T-cell (primary cell): ENCODE measurements at regions not wholly inside any gene's neighbourhood (a gene's known extent, or its start where the extent isn't known, plus 50 kb on each side); places are given as distances from the start of the nearest gene placed in this dataset.

Experiments
- ATAC-seq, 4 experiments: fragments of 200-7000 bp in 3 of 4; fragments of 150-1000 bp in 1 of 4; cut with Tn5 transposase; replicated peaks in 1 of 4; 1 replicate in 3 of 4; 2 replicates in 1 of 4; pipeline ENCODE4 v1.10.0; 2021; ENCODE audit warnings: moderate library complexity in 3 of 4, mild to moderate bottlenecking in 2 of 4, moderate number of reproducible peaks in 1 of 4
- CTCF ChIA-PET, 2 donors: fragments of 300-600 bp; sonication (Branson Sonifier 250); formaldehyde crosslinking; loops; one replicate each; lab custom pipeline; 2022; ENCODE audit warnings: antibody characterized with exemption in 2 of 2; lab: Charles Lee
- POLR2A ChIA-PET, 2 donors: fragments of 300-600 bp; sonication (Branson Sonifier 250); formaldehyde crosslinking; loops; one replicate each; lab custom pipeline; 2022; ENCODE audit warnings: antibody characterized with exemption in 2 of 2; lab: Charles Lee
- DNase-seq, 35 experiments: peaks; one replicate each; pipeline versions ENCODE4 v3.0.0 to v3.0.0-alpha.2; 2013 to 2023
- H3K27ac ChIP-seq: one replicate; pipeline ENCODE4 v1.5.1; 2013; ENCODE audit warnings: low read length
- H3K27me3 ChIP-seq, 2 experiments: replicated peaks in 1 of 2; 1 replicate in 1 of 2; 2 replicates in 1 of 2; pipeline versions ENCODE4 v1.6.1 to v1.7.0; 2013; ENCODE audit warnings: low read length in 1 of 2, mixed read lengths in 1 of 2; ENCODE audit not compliant: control insufficient read depth in 2 of 2, insufficient read depth in 2 of 2; ENCODE audit errors: extremely low read depth in 1 of 2
- H3K36me3 ChIP-seq, 2 donors: 1 replicate in 1 of 2; 2 replicates in 1 of 2; pipeline versions ENCODE4 v1.6.1 to v1.7.0; 2013; ENCODE audit warnings: low read length in 1 of 2; ENCODE audit not compliant: control insufficient read depth in 2 of 2, insufficient read depth in 1 of 2; ENCODE audit errors: extremely low read depth in 1 of 2
- H3K4me1 ChIP-seq, 2 experiments: 1 replicate in 1 of 2; 2 replicates in 1 of 2; pipeline versions ENCODE4 v1.6.1 to v1.7.0; 2013; ENCODE audit warnings: low read length in 2 of 2, mixed read lengths in 1 of 2; ENCODE audit not compliant: insufficient read depth in 2 of 2, control insufficient read depth in 1 of 2; ENCODE audit errors: extremely low read depth in 1 of 2
- H3K4me3 ChIP-seq, 2 donors: 1 replicate in 1 of 2; 2 replicates in 1 of 2; pipeline versions ENCODE4 v1.5.1 to v1.7.0; 2013; ENCODE audit warnings: mild to moderate bottlenecking in 2 of 2, low read length in 1 of 2, moderate library complexity in 1 of 2; ENCODE audit not compliant: control insufficient read depth in 1 of 2; ENCODE audit errors: extremely low read depth in 1 of 2
- H3K9me3 ChIP-seq: 2 replicates; pipeline ENCODE4 v1.7.0; 2013
- H3K27ac Mint-ChIP-seq, 2 donors: one replicate each; pipeline ENCODE4 v1.8.0; 2020 to 2021; ENCODE audit warnings: mild to moderate bottlenecking in 2 of 2, mixed read lengths in 2 of 2
- H3K27me3 Mint-ChIP-seq, 2 donors: one replicate each; pipeline ENCODE4 v1.8.0; 2021 to 2022; ENCODE audit warnings: mixed read lengths in 2 of 2
- H3K36me3 Mint-ChIP-seq: one replicate; pipeline ENCODE4 v1.8.0; 2021; ENCODE audit warnings: mixed read lengths
- H3K4me1 Mint-ChIP-seq, 3 donors: one replicate each; pipeline ENCODE4 v1.8.0; 2020 to 2022; ENCODE audit warnings: mixed read lengths in 3 of 3, mild to moderate bottlenecking in 1 of 3
- H3K4me3 Mint-ChIP-seq, 3 donors: one replicate each; pipeline ENCODE4 v1.8.0; 2020 to 2022; ENCODE audit warnings: mild to moderate bottlenecking in 3 of 3, mixed read lengths in 3 of 3, moderate library complexity in 3 of 3
- H3K9me3 Mint-ChIP-seq, 3 donors: one replicate each; pipeline ENCODE4 v1.8.0; 2020 to 2022; ENCODE audit warnings: mixed read lengths in 3 of 3
- WGBS: methylation state at CpG from one replicate; pipeline ENCODE4 v1.1.5; 2013; ENCODE audit warnings: missing lambda C conversion rate; ENCODE audit not compliant: insufficient coverage; 5-methylcytosine and 5-hydroxymethylcytosine counted together

- H3K4me1 Mint-ChIP-seq: no peaks in the 10 kb centered on the region
- CTCF ChIA-PET: no interaction called here
Measured at GRCh38 chr2:22270341-22270740, 1114.6 kb upstream of the KLHL29 start.

GRCh38 chr2:22273853-22274252, 1111.1 kb upstream of the KLHL29 start:
- no peaks in the 10 kb centered on the region for H3K4me1 Mint-ChIP-seq
- peaks cover 8 to 29% (median 18%) of the 10 kb centered on the region in 3 donors for H3K9me3 Mint-ChIP-seq
- H3K27ac Mint-ChIP-seq: no peak overlapping the region
- H3K4me3 Mint-ChIP-seq: no peak overlapping the region
- Histone ChIP-seq H3K9me3 (no peaks in the 10 kb centered on the region), H3K36me3 (no peaks in the 10 kb centered on the region), H3K27ac (no peak overlapping the region), H3K4me3 (no peak overlapping the region), H3K27me3 (no peaks in the 10 kb centered on the region), H3K4me1 (no peaks in the 10 kb centered on the region)
- DNase-seq: no peak
- no peaks in the 10 kb centered on the region for H3K27me3 Mint-ChIP-seq
- ATAC-seq: no peak
- no peaks in the 10 kb centered on the region for H3K36me3 Mint-ChIP-seq
- CTCF ChIA-PET: no interaction called here
- POLR2A ChIA-PET: no interaction called here
- no CpG with 5 or more reads among the region's 1 CpG for WGBS

More at GRCh38 chr2:22270341-22270740, 1114.6 kb upstream of the KLHL29 start:
- Histone ChIP-seq H3K4me1 (no peaks in the 10 kb centered on the region), H3K9me3 (no peaks in the 10 kb centered on the region), H3K4me3 (no peak overlapping the region), H3K36me3 (no peaks in the 10 kb centered on the region), H3K27me3 (no peaks in the 10 kb centered on the region), H3K27ac (no peak overlapping the region)
- ATAC-seq (no peak), DNase-seq (no peak)
- H3K36me3 Mint-ChIP-seq: no peaks in the 10 kb centered on the region
- no peaks in the 10 kb centered on the region for H3K27me3 Mint-ChIP-seq
- no peak overlapping the region for H3K27ac Mint-ChIP-seq
- POLR2A ChIA-PET: no interaction called here
- WGBS: no CpG with 5 or more reads among the region's 1 CpG
- peaks cover 13 to 26% (median 14%) of the 10 kb centered on the region in 3 donors for H3K9me3 Mint-ChIP-seq
- no peak overlapping the region for H3K4me3 Mint-ChIP-seq

GRCh38 chr2:22274661-22275060, 1110.3 kb upstream of the KLHL29 start:
- Histone ChIP-seq H3K9me3 (no peaks in the 10 kb centered on the region), H3K36me3 (no peaks in the 10 kb centered on the region), H3K4me1 (no peaks in the 10 kb centered on the region), H3K27me3 (no peaks in the 10 kb centered on the region), H3K27ac (no peak overlapping the region), H3K4me3 (no peak overlapping the region)
- DNase-seq (no peak), ATAC-seq (no peak)
- no CpG with 5 or more reads among the region's 3 CpGs for WGBS
- Mint-ChIP-seq H3K4me1 (no peaks in the 10 kb centered on the region), H3K27me3 (no peaks in the 10 kb centered on the region), H3K36me3 (no peaks in the 10 kb centered on the region), H3K4me3 (no peak overlapping the region), H3K27ac (no peak overlapping the region), H3K9me3 (peaks cover 8 to 27% (median 18%) of the 10 kb centered on the region in 3 donors)
- CTCF ChIA-PET: interaction anchor here in 1 of 2 donors (0.5 kb wide), 1 partner anchor 57 kb away, joined by 3 read pairs; no protein-coding TSS in a partner anchor
- POLR2A ChIA-PET: no interaction called here

- CTCF ChIA-PET: no interaction called here
- POLR2A ChIA-PET: no interaction called here
- Histone ChIP-seq H3K27me3 (no peaks in the 10 kb centered on the region), H3K9me3 (no peaks in the 10 kb centered on the region), H3K4me3 (no peak overlapping the region), H3K36me3 (no peaks in the 10 kb centered on the region), H3K4me1 (no peaks in the 10 kb centered on the region), H3K27ac (no peak overlapping the region)
- no peaks in the 10 kb centered on the region for H3K36me3 Mint-ChIP-seq
- H3K4me1 Mint-ChIP-seq: no peaks in the 10 kb centered on the region
- DNase-seq (no peak), ATAC-seq (no peak)
- 0% methylated on average over 1 of the region's 4 CpGs for WGBS
- no peak overlapping the region for H3K4me3 Mint-ChIP-seq
- H3K9me3 Mint-ChIP-seq: peaks cover 3 to 20% (median 20%) of the 10 kb centered on the region in 3 donors
- H3K27ac Mint-ChIP-seq: no peak overlapping the region
- H3K27me3 Mint-ChIP-seq: no peaks in the 10 kb centered on the region
Measured at GRCh38 chr2:22276696-22277095, 1108.3 kb upstream of the KLHL29 start.

- Histone ChIP-seq H3K9me3 (no peaks in the 10 kb centered on the region), H3K27me3 (no peaks in the 10 kb centered on the region), H3K4me3 (no peak overlapping the region), H3K27ac (no peak overlapping the region), H3K36me3 (no peaks in the 10 kb centered on the region), H3K4me1 (no peaks in the 10 kb centered on the region)
- H3K9me3 Mint-ChIP-seq: peaks cover 2 to 16% (median 10%) of the 10 kb centered on the region in 3 donors
- H3K36me3 Mint-ChIP-seq: no peaks in the 10 kb centered on the region
- H3K27me3 Mint-ChIP-seq: no peaks in the 10 kb centered on the region
- POLR2A ChIA-PET: no interaction called here
- CTCF ChIA-PET: interaction anchor here in 1 of 2 donors (0.6 kb wide), 1 partner anchor 16 kb away, joined by 3 read pairs; no protein-coding TSS in a partner anchor
- no peaks in the 10 kb centered on the region for H3K4me1 Mint-ChIP-seq
- ATAC-seq (no peak), DNase-seq (no peak)
- no peak overlapping the region for H3K27ac Mint-ChIP-seq
- no peak overlapping the region for H3K4me3 Mint-ChIP-seq
Measured at GRCh38 chr2:22279541-22279940, 1105.4 kb upstream of the KLHL29 start.

- no peaks in the 10 kb centered on the region for H3K4me1 ChIP-seq
- ATAC-seq: no peak
- CTCF ChIA-PET: no interaction called here
- peaks cover 2 to 12% (median 10%) of the 10 kb centered on the region in 3 donors for H3K9me3 Mint-ChIP-seq
- H3K9me3 ChIP-seq: no peaks in the 10 kb centered on the region
- H3K4me1 Mint-ChIP-seq: no peaks in the 10 kb centered on the region
- DNase-seq: no peak
- WGBS: 87% methylated on average over 3 of the region's 4 CpGs
- no peaks in the 10 kb centered on the region for H3K27me3 Mint-ChIP-seq
- no peak overlapping the region for H3K4me3 Mint-ChIP-seq
- H3K36me3 Mint-ChIP-seq: no peaks in the 10 kb centered on the region
- POLR2A ChIA-PET: no interaction called here
- H3K27ac Mint-ChIP-seq: no peak overlapping the region
- H3K4me3 ChIP-seq: no peak overlapping the region
- H3K27ac ChIP-seq: no peak overlapping the region
- no peaks in the 10 kb centered on the region for H3K27me3 ChIP-seq
- H3K36me3 ChIP-seq: no peaks in the 10 kb centered on the region
Measured at GRCh38 chr2:22281033-22281432, 1103.9 kb upstream of the KLHL29 start.

GRCh38 chr2:22282220-22282619, 1102.8 kb upstream of the KLHL29 start:
- no peak overlapping the region for H3K4me3 ChIP-seq
- Mint-ChIP-seq H3K36me3 (no peaks in the 10 kb centered on the region), H3K9me3 (peaks cover 2 to 4% (median 4%) of the 10 kb centered on the region in 3 donors), H3K4me1 (no peaks in the 10 kb centered on the region), H3K27ac (no peak overlapping the region), H3K27me3 (no peaks in the 10 kb centered on the region), H3K4me3 (no peak overlapping the region)
- no peaks in the 10 kb centered on the region for H3K9me3 ChIP-seq
- DNase-seq (no peak), ATAC-seq (no peak)
- CTCF ChIA-PET: no interaction called here
- POLR2A ChIA-PET: no interaction called here
- WGBS: no CpG with 5 or more reads among the region's 1 CpG
- H3K27me3 ChIP-seq: no peaks in the 10 kb centered on the region
- H3K36me3 ChIP-seq: no peaks in the 10 kb centered on the region
- H3K27ac ChIP-seq: no peak overlapping the region
- H3K4me1 ChIP-seq: no peaks in the 10 kb centered on the region
